Naive thymus-derived CD8-positive, alpha-beta T cell (primary cell): ENCODE measurements at regions not wholly inside any gene's neighbourhood (a gene's known extent, or its start where the extent isn't known, plus 50 kb on each side); places are given as distances from the start of the nearest gene placed in this dataset.

Experiments used
- ATAC-seq, 2 donors: fragments of 150-1000 bp; cut with Tn5 transposase in 1 of 2; sonication (Bioruptor Pico), chemical (Tn5 transposase) in 1 of 2; 1 replicate in 1 of 2; 2 replicates in 1 of 2; pipeline ENCODE4 v1.10.0; 2021; ENCODE audit warnings: mild to moderate bottlenecking in 2 of 2, moderate library complexity in 2 of 2
- POLR2A ChIA-PET: fragments of 350-600 bp; sonication (Branson Sonifier 250); formaldehyde crosslinking; loops from one replicate; lab custom pipeline; 2021; ENCODE audit warnings: antibody characterized with exemption; lab: Charles Lee
- DNase-seq, 10 donors: peaks; one replicate each; pipeline versions ENCODE4 v3.0.0 to v3.0.0-alpha.2; 2020 to 2022
- H3K27ac Mint-ChIP-seq, 10 donors: one replicate each; pipeline ENCODE4 v1.8.0; 2020 to 2022; ENCODE audit warnings: mild to moderate bottlenecking in 10 of 10, mixed read lengths in 10 of 10, moderate library complexity in 4 of 10, inconsistent platforms in 1 of 10
- H3K27me3 Mint-ChIP-seq, 5 donors: one replicate each; pipeline ENCODE4 v1.8.0; 2021 to 2022; ENCODE audit warnings: mixed read lengths in 5 of 5
- H3K36me3 Mint-ChIP-seq, 3 donors: one replicate each; pipeline ENCODE4 v1.8.0; 2020 to 2022; ENCODE audit warnings: mixed read lengths in 3 of 3, mild to moderate bottlenecking in 2 of 3, inconsistent platforms in 1 of 3
- H3K4me1 Mint-ChIP-seq, 4 donors: one replicate each; pipeline ENCODE4 v1.8.0; 2021 to 2022; ENCODE audit warnings: mixed read lengths in 4 of 4
- H3K4me3 Mint-ChIP-seq, 10 donors: one replicate each; pipeline ENCODE4 v1.8.0; 2020 to 2022; ENCODE audit warnings: mild to moderate bottlenecking in 10 of 10, mixed read lengths in 10 of 10, moderate library complexity in 6 of 10, inconsistent platforms in 1 of 10
- H3K9me3 Mint-ChIP-seq, 9 donors: one replicate each; pipeline ENCODE4 v1.8.0; 2020 to 2022; ENCODE audit warnings: mixed read lengths in 9 of 9, mild to moderate bottlenecking in 3 of 9, inconsistent platforms in 1 of 9, moderate library complexity in 1 of 9

GRCh38 chr14:57943541-57943940 is 77.6 kb upstream of the SLC35F4 start:
- POLR2A ChIA-PET: no interaction called here
- Mint-ChIP-seq H3K4me1 (no peaks in the 10 kb centered on the region), H3K4me3 (no peak overlapping the region), H3K27me3 (peaks cover 4 to 8% (median 5%) of the 10 kb centered on the region in 5 donors), H3K27ac (peak overlapping the region in 1 of 10 donors; percentile 23), H3K9me3 (peaks cover 0 to 8% (median 0%) of the 10 kb centered on the region in 9 donors), H3K36me3 (peaks cover 0 to 5% (median 0%) of the 10 kb centered on the region in 3 donors)
- DNase-seq (no peak), ATAC-seq (no peak)

GRCh38 chr14:57943038-57943437 is 77.1 kb upstream of the SLC35F4 start:
- ATAC-seq: no peak
- no peak overlapping the region for H3K4me3 Mint-ChIP-seq
- POLR2A ChIA-PET: no interaction called here
- no peaks in the 10 kb centered on the region for H3K4me1 Mint-ChIP-seq
- H3K27me3 Mint-ChIP-seq: peaks cover 4 to 8% (median 5%) of the 10 kb centered on the region in 5 donors
- no peak for DNase-seq
- H3K9me3 Mint-ChIP-seq: peaks cover 0 to 3% (median 0%) of the 10 kb centered on the region in 9 donors
- peaks cover 0 to under 1% (median 0%) of the 10 kb centered on the region in 3 donors for H3K36me3 Mint-ChIP-seq
- no peak overlapping the region for H3K27ac Mint-ChIP-seq

- H3K4me3 Mint-ChIP-seq: no peak overlapping the region
- ATAC-seq (no peak), DNase-seq (no peak)
- no peaks in the 10 kb centered on the region for H3K4me1 Mint-ChIP-seq
- POLR2A ChIA-PET: no interaction called here
- peaks cover 0 to 18% (median 5%) of the 10 kb centered on the region in 5 donors for H3K27me3 Mint-ChIP-seq
- H3K9me3 Mint-ChIP-seq: peaks cover 0 to 1% (median 0%) of the 10 kb centered on the region in 9 donors
- H3K27ac Mint-ChIP-seq: no peak overlapping the region
- H3K36me3 Mint-ChIP-seq: no peaks in the 10 kb centered on the region
These were observed 73.2 kb upstream of the SLC35F4 start for GRCh38 chr14:57939084-57939483.

GRCh38 chr14:57938533-57938932 is 72.6 kb upstream of the SLC35F4 start:
- POLR2A ChIA-PET: no interaction called here
- no peak for ATAC-seq
- no peaks in the 10 kb centered on the region for H3K4me1 Mint-ChIP-seq
- no peaks in the 10 kb centered on the region for H3K36me3 Mint-ChIP-seq
- DNase-seq: no peak
- H3K27ac Mint-ChIP-seq: no peak overlapping the region
- peaks cover 0 to 18% (median 5%) of the 10 kb centered on the region in 5 donors for H3K27me3 Mint-ChIP-seq
- peaks cover 0 to 1% (median 0%) of the 10 kb centered on the region in 9 donors for H3K9me3 Mint-ChIP-seq
- no peak overlapping the region for H3K4me3 Mint-ChIP-seq

- Mint-ChIP-seq H3K4me3 (no peak overlapping the region), H3K27ac (no peak overlapping the region), H3K9me3 (peaks cover 0 to 2% (median 0%) of the 10 kb centered on the region in 9 donors), H3K27me3 (peaks cover 0 to 18% (median 2%) of the 10 kb centered on the region in 5 donors), H3K36me3 (no peaks in the 10 kb centered on the region), H3K4me1 (no peaks in the 10 kb centered on the region)
- POLR2A ChIA-PET: no interaction called here
- DNase-seq (no peak), ATAC-seq (no peak)
These were observed 71.8 kb upstream of the SLC35F4 start for GRCh38 chr14:57937676-57938075.

- peaks cover 0 to 20% (median 4%) of the 10 kb centered on the region in 5 donors for H3K27me3 Mint-ChIP-seq
- POLR2A ChIA-PET: no interaction called here
- no peak overlapping the region for H3K27ac Mint-ChIP-seq
- no peak overlapping the region for H3K4me3 Mint-ChIP-seq
- ATAC-seq (no peak), DNase-seq (no peak)
- peaks cover 0 to 7% (median 0%) of the 10 kb centered on the region in 4 donors for H3K4me1 Mint-ChIP-seq
- H3K36me3 Mint-ChIP-seq: no peaks in the 10 kb centered on the region
- peaks cover 0 to 2% (median 0%) of the 10 kb centered on the region in 9 donors for H3K9me3 Mint-ChIP-seq
These were observed 67.5 kb upstream of the SLC35F4 start for GRCh38 chr14:57933349-57933748.

GRCh38 chr14:57930241-57930975 is 64.5 kb upstream of the SLC35F4 start:
- H3K27ac Mint-ChIP-seq: no peak overlapping the region
- ATAC-seq: no peak

GRCh38 chr14:57928732-57929131 is 62.8 kb upstream of the SLC35F4 start:
- peaks cover 0 to 23% (median 4%) of the 10 kb centered on the region in 9 donors for H3K9me3 Mint-ChIP-seq
- no peak for ATAC-seq
- H3K27ac Mint-ChIP-seq: no peak overlapping the region
- no peak for DNase-seq
- H3K4me1 Mint-ChIP-seq: peaks cover 0 to 10% (median 0%) of the 10 kb centered on the region in 4 donors
- no peak overlapping the region for H3K4me3 Mint-ChIP-seq
- peaks cover 0 to 3% (median 2%) of the 10 kb centered on the region in 3 donors for H3K36me3 Mint-ChIP-seq
- POLR2A ChIA-PET: no interaction called here
- H3K27me3 Mint-ChIP-seq: peaks cover 1 to 18% (median 5%) of the 10 kb centered on the region in 5 donors

More at GRCh38 chr14:57930241-57930975, 64.5 kb upstream of the SLC35F4 start:
- Mint-ChIP-seq H3K9me3 (peaks cover 0 to 8% (median 0%) of the 10 kb centered on the region in 9 donors), H3K4me3 (no peak overlapping the region), H3K27me3 (peaks cover 1 to 17% (median 5%) of the 10 kb centered on the region in 5 donors), H3K4me1 (peaks cover 0 to 10% (median 0%) of the 10 kb centered on the region in 4 donors), H3K36me3 (no peaks in the 10 kb centered on the region)
- no peak for DNase-seq
- POLR2A ChIA-PET: no interaction called here

GRCh38 chr14:57921377-57921776 is 55.5 kb upstream of the SLC35F4 start:
- Mint-ChIP-seq H3K27ac (no peak overlapping the region), H3K27me3 (peaks cover 0 to 12% (median 4%) of the 10 kb centered on the region in 5 donors), H3K4me3 (no peak overlapping the region), H3K36me3 (peaks cover 0 to 6% (median 2%) of the 10 kb centered on the region in 3 donors), H3K9me3 (peaks cover 0 to 30% (median 5%) of the 10 kb centered on the region in 9 donors), H3K4me1 (no peaks in the 10 kb centered on the region)
- POLR2A ChIA-PET: no interaction called here
- DNase-seq: no peak
- ATAC-seq: no peak

- Mint-ChIP-seq H3K27me3 (peaks cover 2 to 19% (median 7%) of the 10 kb centered on the region in 5 donors), H3K27ac (no peak overlapping the region), H3K4me3 (no peak overlapping the region), H3K4me1 (no peaks in the 10 kb centered on the region), H3K9me3 (peaks cover 0 to 8% (median 4%) of the 10 kb centered on the region in 9 donors), H3K36me3 (peaks cover 0 to 4% (median 0%) of the 10 kb centered on the region in 3 donors)
- ATAC-seq (no peak), DNase-seq (no peak)
- POLR2A ChIA-PET: no interaction called here
These were observed 52.9 kb upstream of the SLC35F4 start for GRCh38 chr14:57918791-57919190.
